ENCODE measurements at regions not wholly inside any gene's neighbourhood (a gene's known extent, or its start where the extent isn't known, plus 50 kb on each side); places are given as distances from the start of the nearest gene placed in this dataset.

- Histone ChIP-seq H3K36me3 (ENCODE audit: low read depth, low read length) (no peaks in the 10 kb centered on the region), H3K27ac (ENCODE audit: low read length) (no peak overlapping the region), H3K27me3 (ENCODE audit: low read length) (no peaks in the 10 kb centered on the region), H2AFZ (ENCODE audit: low read length) (no peak overlapping the region), H3K9ac (ENCODE audit: low read length) (no peak overlapping the region), H3F3A (ENCODE audit: low read length, unreplicated experiment) (no peaks in the 10 kb centered on the region), H3K79me2 (ENCODE audit: low read length) (no peaks in the 10 kb centered on the region), H3K9me3 (ENCODE audit: low read length) (no peaks in the 10 kb centered on the region), H3K4me2 (ENCODE audit: low read length) (no peak overlapping the region), H3K4me1 (ENCODE audit: insufficient read depth, low read length) (no peaks in the 10 kb centered on the region), H4K20me1 (ENCODE audit: low read length) (no peaks in the 10 kb centered on the region), H3K4me3 (ENCODE audit: low read length) (no peak overlapping the region), H3K9me2 (replicated peaks; ENCODE audit: low read length) (no peaks in the 10 kb centered on the region)
- ChIA-PET POLR2A (ENCODE audit: unreplicated experiment) (no interaction called here), CTCF (no interaction called here)
- intact Hi-C loops (cut with micrococcal nuclease), result no loop called here
- no TSS peak for BruUV-seq (replicated peaks)
- TF ChIP-seq EZH2phosphoT487 (IDR thresholded peaks at IDR 0.05; ENCODE audit: borderline replicate concordance, low read length), result no peak
- TF ChIP-seq EZH2 (IDR thresholded peaks at IDR 0.05; ENCODE audit: low read length, unreplicated experiment), result no peak
- TF ChIP-seq, protein P1, sequence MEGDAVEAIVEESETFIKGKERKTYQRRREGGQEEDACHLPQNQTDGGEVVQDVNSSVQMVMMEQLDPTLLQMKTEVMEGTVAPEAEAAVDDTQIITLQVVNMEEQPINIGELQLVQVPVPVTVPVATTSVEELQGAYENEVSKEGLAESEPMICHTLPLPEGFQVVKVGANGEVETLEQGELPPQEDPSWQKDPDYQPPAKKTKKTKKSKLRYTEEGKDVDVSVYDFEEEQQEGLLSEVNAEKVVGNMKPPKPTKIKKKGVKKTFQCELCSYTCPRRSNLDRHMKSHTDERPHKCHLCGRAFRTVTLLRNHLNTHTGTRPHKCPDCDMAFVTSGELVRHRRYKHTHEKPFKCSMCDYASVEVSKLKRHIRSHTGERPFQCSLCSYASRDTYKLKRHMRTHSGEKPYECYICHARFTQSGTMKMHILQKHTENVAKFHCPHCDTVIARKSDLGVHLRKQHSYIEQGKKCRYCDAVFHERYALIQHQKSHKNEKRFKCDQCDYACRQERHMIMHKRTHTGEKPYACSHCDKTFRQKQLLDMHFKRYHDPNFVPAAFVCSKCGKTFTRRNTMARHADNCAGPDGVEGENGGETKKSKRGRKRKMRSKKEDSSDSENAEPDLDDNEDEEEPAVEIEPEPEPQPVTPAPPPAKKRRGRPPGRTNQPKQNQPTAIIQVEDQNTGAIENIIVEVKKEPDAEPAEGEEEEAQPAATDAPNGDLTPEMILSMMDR (conservative IDR thresholded peaks at IDR 0.05; ENCODE audit: low read depth, low read length), result no peak
- DNase-seq (no peak), ATAC-seq (no peak)
These were observed 214.8 kb upstream of the NAALADL2 start for GRCh38 chr3:174644287-174644686.

GRCh38 chr3:174651951-174652350, 207.2 kb upstream of the NAALADL2 start:
- CTCF ChIA-PET, result no interaction called here
- no peak overlapping the region for H3K4me3 ChIP-seq (ENCODE audit: low read length)
- H3K27me3 ChIP-seq (ENCODE audit: low read length), result no peaks in the 10 kb centered on the region
- no peak for ATAC-seq
- no peak overlapping the region for H3K27ac ChIP-seq (ENCODE audit: low read length)
- no peaks in the 10 kb centered on the region for H3K79me2 ChIP-seq (ENCODE audit: low read length)
- BruUV-seq (replicated peaks), result no TSS peak
- POLR2A ChIA-PET (ENCODE audit: unreplicated experiment), result interaction anchor here (0.6 kb wide), 1 partner anchor 864 kb away, joined by 6 read pairs; no protein-coding TSS in a partner anchor
- H3F3A ChIP-seq (ENCODE audit: low read length, unreplicated experiment), result no peaks in the 10 kb centered on the region
- no peaks in the 10 kb centered on the region for H3K4me1 ChIP-seq (ENCODE audit: insufficient read depth, low read length)
- H3K36me3 ChIP-seq (ENCODE audit: low read depth, low read length), result no peaks in the 10 kb centered on the region
- no peaks in the 10 kb centered on the region for H3K9me2 ChIP-seq (replicated peaks; ENCODE audit: low read length)
- H2AFZ ChIP-seq (ENCODE audit: low read length), result no peak overlapping the region
- H3K4me2 ChIP-seq (ENCODE audit: low read length), result no peak overlapping the region
- H3K9me3 ChIP-seq (ENCODE audit: low read length), result no peaks in the 10 kb centered on the region
- intact Hi-C loops (cut with micrococcal nuclease), result no loop called here
- H3K9ac ChIP-seq (ENCODE audit: low read length), result no peak overlapping the region
- DNase-seq, result no peak
- TF ChIP-seq EZH2phosphoT487 (IDR thresholded peaks at IDR 0.05; ENCODE audit: borderline replicate concordance, low read length), result no peak
- TF ChIP-seq EZH2 (IDR thresholded peaks at IDR 0.05; ENCODE audit: low read length, unreplicated experiment), result no peak
- TF ChIP-seq, protein P1 (conservative IDR thresholded peaks at IDR 0.05; ENCODE audit: low read depth, low read length), result no peak
- H4K20me1 ChIP-seq (ENCODE audit: low read length), result no peaks in the 10 kb centered on the region

- Histone ChIP-seq H3K27ac (ENCODE audit: low read length) (no peak overlapping the region), H3F3A (ENCODE audit: low read length, unreplicated experiment) (no peaks in the 10 kb centered on the region), H3K9me2 (replicated peaks; ENCODE audit: low read length) (no peaks in the 10 kb centered on the region), H3K4me2 (ENCODE audit: low read length) (no peak overlapping the region), H3K79me2 (ENCODE audit: low read length) (no peaks in the 10 kb centered on the region), H3K36me3 (ENCODE audit: low read depth, low read length) (no peaks in the 10 kb centered on the region), H2AFZ (ENCODE audit: low read length) (no peak overlapping the region), H3K4me1 (ENCODE audit: insufficient read depth, low read length) (no peaks in the 10 kb centered on the region), H3K9me3 (ENCODE audit: low read length) (no peaks in the 10 kb centered on the region), H3K4me3 (ENCODE audit: low read length) (no peak overlapping the region), H3K27me3 (ENCODE audit: low read length) (no peaks in the 10 kb centered on the region), H4K20me1 (ENCODE audit: low read length) (no peaks in the 10 kb centered on the region), H3K9ac (ENCODE audit: low read length) (no peak overlapping the region)
- BruUV-seq (replicated peaks), result no TSS peak
- intact Hi-C loops (cut with micrococcal nuclease), result no loop called here
- TF ChIP-seq EZH2phosphoT487 (IDR thresholded peaks at IDR 0.05; ENCODE audit: borderline replicate concordance, low read length) (no peak), EZH2 (IDR thresholded peaks at IDR 0.05; ENCODE audit: low read length, unreplicated experiment) (no peak)
- TF ChIP-seq, protein P1 (conservative IDR thresholded peaks at IDR 0.05; ENCODE audit: low read depth, low read length), result no peak
- ATAC-seq (no peak), DNase-seq (no peak)
- CTCF ChIA-PET, result no interaction called here
- POLR2A ChIA-PET (ENCODE audit: unreplicated experiment), result no interaction called here
These were observed 199.6 kb upstream of the NAALADL2 start for GRCh38 chr3:174659511-174659910.
